OCI-LY1 (cell line): ENCODE measurements at regions not wholly inside any gene's neighbourhood (a gene's known extent, or its start where the extent isn't known, plus 50 kb on each side); places are given as distances from the start of the nearest gene placed in this dataset.

Experiments used
- EZH2 ChIP-seq: fragments of 200-600 bp; sonication (generic), shearing (Covaris generic); IDR thresholded peaks from 2 replicates; pipeline ENCODE4 v1.8.0; 2017; ENCODE audit warnings: borderline replicate concordance, mixed run types, mild to moderate bottlenecking, antibody characterized with exemption, low read length, moderate library complexity, mixed read lengths
- TF ChIP-seq, protein P1 (sequence below): fragments of 200-600 bp; sonication (generic), shearing (Covaris generic); IDR thresholded peaks from 2 replicates; pipeline ENCODE4 v1.5.1; 2017; ENCODE audit warnings: mild to moderate bottlenecking, antibody characterized with exemption, low read length, moderate library complexity, mixed read lengths

DNA sequence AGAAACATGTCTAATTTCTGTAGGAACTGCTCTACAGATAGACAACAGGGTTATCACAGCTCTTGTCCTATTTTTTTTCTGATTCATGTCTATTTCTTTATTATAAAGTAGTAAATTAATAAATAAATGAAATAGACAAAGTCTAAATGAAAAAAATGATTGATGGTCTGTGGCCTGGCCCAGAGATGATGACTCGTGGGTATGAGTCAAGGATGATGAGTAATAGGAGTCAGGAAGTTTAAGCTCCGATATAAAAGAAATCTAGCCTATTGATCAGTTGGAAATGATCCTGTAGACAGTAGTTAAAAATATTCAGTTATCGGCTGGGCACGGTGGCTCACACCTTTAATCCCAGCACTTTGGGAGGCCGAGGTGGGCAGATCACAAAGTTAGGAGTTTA is 90.6 kb upstream of the RTL1 start:
- TF ChIP-seq EZH2, result no peak
- TF ChIP-seq, protein P1, sequence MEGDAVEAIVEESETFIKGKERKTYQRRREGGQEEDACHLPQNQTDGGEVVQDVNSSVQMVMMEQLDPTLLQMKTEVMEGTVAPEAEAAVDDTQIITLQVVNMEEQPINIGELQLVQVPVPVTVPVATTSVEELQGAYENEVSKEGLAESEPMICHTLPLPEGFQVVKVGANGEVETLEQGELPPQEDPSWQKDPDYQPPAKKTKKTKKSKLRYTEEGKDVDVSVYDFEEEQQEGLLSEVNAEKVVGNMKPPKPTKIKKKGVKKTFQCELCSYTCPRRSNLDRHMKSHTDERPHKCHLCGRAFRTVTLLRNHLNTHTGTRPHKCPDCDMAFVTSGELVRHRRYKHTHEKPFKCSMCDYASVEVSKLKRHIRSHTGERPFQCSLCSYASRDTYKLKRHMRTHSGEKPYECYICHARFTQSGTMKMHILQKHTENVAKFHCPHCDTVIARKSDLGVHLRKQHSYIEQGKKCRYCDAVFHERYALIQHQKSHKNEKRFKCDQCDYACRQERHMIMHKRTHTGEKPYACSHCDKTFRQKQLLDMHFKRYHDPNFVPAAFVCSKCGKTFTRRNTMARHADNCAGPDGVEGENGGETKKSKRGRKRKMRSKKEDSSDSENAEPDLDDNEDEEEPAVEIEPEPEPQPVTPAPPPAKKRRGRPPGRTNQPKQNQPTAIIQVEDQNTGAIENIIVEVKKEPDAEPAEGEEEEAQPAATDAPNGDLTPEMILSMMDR, result no peak
